HCT116 (cell line): ENCODE measurements at regions not wholly inside any gene's neighbourhood (a gene's known extent, or its start where the extent isn't known, plus 50 kb on each side); places are given as distances from the start of the nearest gene placed in this dataset.

Experiments used
- ATAC-seq: fragments of 200-7000 bp; cut with Tn5 transposase; 2 replicates; pipeline ENCODE4 v1.9.1; 2020; ENCODE audit warnings: mild to moderate bottlenecking, moderate library complexity
- BruUV-seq: library from RNA; stranded (reverse); fragments of 400-500 nt; replicated peaks from 2 replicates; lab custom pipeline; 2021; lab: Mats Ljungman, UMichigan
- CTCF ChIA-PET: fragments of 300-600 bp; sonication (Branson Sonifier 250); formaldehyde crosslinking; loops from one replicate; lab custom pipeline; 2021; ENCODE audit warnings: antibody characterized with exemption; lab: Charles Lee
- POLR2A ChIA-PET: fragments of 300-600, 350-600 bp; sonication (Branson Sonifier 250); formaldehyde crosslinking; loops from one replicate; lab custom pipeline; 2021; ENCODE audit warnings: antibody characterized with exemption; lab: Charles Lee
- RAD21 ChIA-PET, 2 experiments: fragments of 300-600 bp; sonication (Branson Sonifier 250); formaldehyde crosslinking; loops; one replicate each; lab custom pipeline; 2023; ENCODE audit warnings: low total read pairs in 2 of 2; ENCODE audit not compliant: uncharacterized antibody in 2 of 2, unreplicated experiment in 2 of 2, low non-redundant PET in 1 of 2; lab: Charles Lee
- DNase-seq: peaks from one replicate; pipeline ENCODE4 v3.0.0-alpha.2; 2010; ENCODE audit warnings: low read depth, low spot score
- H2AFZ ChIP-seq: fragments of 200-600 bp; shearing (Covaris generic), sonication (generic); 2 replicates; pipeline ENCODE4 v1.6.1; 2017; ENCODE audit warnings: low read depth, mixed run types, mixed read lengths, antibody characterized with exemption, low read length; ENCODE audit not compliant: poor library complexity, severe bottlenecking
- H3K27ac ChIP-seq: 2 replicates; pipeline ENCODE4 v1.5.1; 2012; ENCODE audit warnings: low read depth, low read length
- H3K27me3 ChIP-seq: fragments of 200-600 bp; sonication (generic); 2 replicates; pipeline ENCODE4 v1.6.1; 2016; ENCODE audit warnings: mixed run types, low read length, mixed read lengths; ENCODE audit not compliant: insufficient read depth
- H3K36me3 ChIP-seq, 2 experiments: fragments of 200-500 bp in 1 of 2; fragments of 200-600 bp in 1 of 2; sonication (Bioruptor generic) in 1 of 2; sonication (generic) in 1 of 2; 2 replicates each; pipeline versions ENCODE4 v1.5.1 to v1.6.1; 2014 to 2016; ENCODE audit warnings: low read length in 2 of 2, inconsistent platforms in 1 of 2, mixed read lengths in 1 of 2, mixed run types in 1 of 2; ENCODE audit not compliant: insufficient read depth in 2 of 2, control insufficient read depth in 1 of 2
- H3K4me1 ChIP-seq, 2 experiments: fragments of 200-600 bp in 1 of 2; sonication (generic) in 1 of 2; 2 replicates each; pipeline versions ENCODE4 v1.5.1 to v1.6.1; 2012 to 2017; ENCODE audit warnings: low read length in 2 of 2, inconsistent platforms in 1 of 2, mild to moderate bottlenecking in 1 of 2, mixed read lengths in 1 of 2, mixed run types in 1 of 2, moderate library complexity in 1 of 2; ENCODE audit not compliant: insufficient read depth in 2 of 2, control insufficient read depth in 1 of 2
- H3K4me2 ChIP-seq: fragments of 200-600 bp; sonication (generic); 2 replicates; pipeline ENCODE4 v1.6.1; 2017; ENCODE audit warnings: mixed run types, low read length, mixed read lengths
- H3K4me3 ChIP-seq, 2 experiments: fragments of 200-600 bp in 1 of 2; sonication (generic) in 1 of 2; replicated peaks in 1 of 2; 2 replicates each; pipeline ENCODE4 v1.5.1; 2011 to 2016; ENCODE audit warnings: low read length in 2 of 2, control low read depth in 1 of 2, low read depth in 1 of 2, mild to moderate bottlenecking in 1 of 2, mixed read lengths in 1 of 2, mixed run types in 1 of 2
- H3K79me2 ChIP-seq: fragments of 200-600 bp; sonication (generic); 2 replicates; pipeline ENCODE4 v1.6.1; 2017; ENCODE audit warnings: mild to moderate bottlenecking, mixed run types, low read length, moderate library complexity, mixed read lengths; ENCODE audit not compliant: insufficient read depth
- H3K9ac ChIP-seq: fragments of 200-600 bp; sonication (generic); 2 replicates; pipeline ENCODE4 v1.6.1; 2016; ENCODE audit warnings: low read length, mixed read lengths
- H3K9me2 ChIP-seq: fragments of 200-600 bp; sonication (generic), shearing (Covaris generic); 2 replicates; pipeline ENCODE4 v1.6.1; 2017; ENCODE audit warnings: mixed run types, mild to moderate bottlenecking, moderate library complexity; ENCODE audit not compliant: insufficient read depth
- H3K9me3 ChIP-seq, 2 experiments: fragments of 200-500 bp in 1 of 2; fragments of 200-600 bp in 1 of 2; sonication (Bioruptor generic) in 1 of 2; sonication (generic) in 1 of 2; 2 replicates each; pipeline ENCODE4 v1.6.1; 2014 to 2017; ENCODE audit warnings: low read length in 2 of 2, mixed read lengths in 2 of 2, inconsistent platforms in 1 of 2, low read depth in 1 of 2, mild to moderate bottlenecking in 1 of 2, mixed run types in 1 of 2, moderate library complexity in 1 of 2; ENCODE audit not compliant: control insufficient read depth in 1 of 2, insufficient read depth in 1 of 2
- H4K20me1 ChIP-seq: fragments of 200-600 bp; sonication (generic), shearing (Covaris generic); 2 replicates; pipeline ENCODE4 v1.6.1; 2017; ENCODE audit warnings: mixed run types, mild to moderate bottlenecking, moderate library complexity; ENCODE audit not compliant: insufficient read depth
- CEBPB ChIP-seq: IDR thresholded peaks from 2 replicates; pipeline ENCODE4 v1.6.1; 2012; ENCODE audit warnings: low read depth
- ELF1 ChIP-seq: IDR thresholded peaks from 2 replicates; pipeline ENCODE4 v1.6.1; 2012; ENCODE audit warnings: low read depth, borderline replicate concordance
- EZH2 ChIP-seq: fragments of 200-600 bp; sonication (generic); IDR thresholded peaks from 2 replicates; pipeline ENCODE4 v1.6.1; 2017; ENCODE audit warnings: antibody characterized with exemption, mixed run types
- EZH2phosphoT487 ChIP-seq: fragments of 200-600 bp; IDR thresholded peaks from 2 replicates; pipeline ENCODE4 v1.6.1; 2018; ENCODE audit warnings: antibody characterized with exemption, borderline replicate concordance
- FOSL1 ChIP-seq: IDR thresholded peaks from 2 replicates; pipeline ENCODE4 v1.6.1; 2012; ENCODE audit warnings: low read depth
- MAX ChIP-seq: IDR thresholded peaks from 2 replicates; pipeline ENCODE4 v1.6.1; 2012
- POLR2AphosphoS5 ChIP-seq: IDR thresholded peaks from 2 replicates; pipeline ENCODE4 v1.6.1; 2011; ENCODE audit warnings: mild to moderate bottlenecking, low read depth, low read length, moderate library complexity
- SP1 ChIP-seq: IDR thresholded peaks from 2 replicates; pipeline ENCODE4 v1.6.1; 2012; ENCODE audit warnings: low read depth
- TCF7L2 ChIP-seq: IDR thresholded peaks from 2 replicates; pipeline ENCODE4 v1.7.0; 2011; ENCODE audit warnings: borderline replicate concordance, inconsistent platforms; ENCODE audit not compliant: insufficient read depth, insufficient read length; ENCODE audit errors: extremely low read depth
- YY1 ChIP-seq: IDR thresholded peaks from 2 replicates; pipeline ENCODE4 v1.6.1; 2011; ENCODE audit warnings: low read length, low read depth, moderate library complexity, mild to moderate bottlenecking; ENCODE audit not compliant: insufficient replicate concordance; ENCODE audit errors: extremely low read depth
- ZNF274 ChIP-seq: fragments of 200-500 bp; sonication (Bioruptor generic); IDR thresholded peaks from 2 replicates; pipeline ENCODE4 v1.6.1; 2014; ENCODE audit warnings: mild to moderate bottlenecking, low read depth, low read length, inconsistent platforms
- intact Hi-C: fragments of 100-400 bp; cut with micrococcal nuclease; formaldehyde crosslinking; loops from 2 replicates; pipeline ENCODE4 v1.10.0; 2022
- TF ChIP-seq, protein P1 (sequence below): IDR thresholded peaks from 2 replicates; pipeline ENCODE4 v1.6.1; 2012; ENCODE audit warnings: low read depth

- H3K27ac ChIP-seq: no peak overlapping the region
- BruUV-seq: no TSS peak
Measured at GRCh38 chr5:145124806-145125205, 710.3 kb downstream of the PRELID2 start.

More at GRCh38 chr5:145124806-145125205, 710.3 kb downstream of the PRELID2 start:
- TF ChIP-seq YY1 (no peak), CEBPB (no peak), FOSL1 (no peak), POLR2AphosphoS5 (no peak), ZNF274 (no peak), ELF1 (no peak), SP1 (no peak), MAX (no peak), TCF7L2 (no peak), EZH2 (no peak), EZH2phosphoT487 (no peak)
- TF ChIP-seq, protein P1, sequence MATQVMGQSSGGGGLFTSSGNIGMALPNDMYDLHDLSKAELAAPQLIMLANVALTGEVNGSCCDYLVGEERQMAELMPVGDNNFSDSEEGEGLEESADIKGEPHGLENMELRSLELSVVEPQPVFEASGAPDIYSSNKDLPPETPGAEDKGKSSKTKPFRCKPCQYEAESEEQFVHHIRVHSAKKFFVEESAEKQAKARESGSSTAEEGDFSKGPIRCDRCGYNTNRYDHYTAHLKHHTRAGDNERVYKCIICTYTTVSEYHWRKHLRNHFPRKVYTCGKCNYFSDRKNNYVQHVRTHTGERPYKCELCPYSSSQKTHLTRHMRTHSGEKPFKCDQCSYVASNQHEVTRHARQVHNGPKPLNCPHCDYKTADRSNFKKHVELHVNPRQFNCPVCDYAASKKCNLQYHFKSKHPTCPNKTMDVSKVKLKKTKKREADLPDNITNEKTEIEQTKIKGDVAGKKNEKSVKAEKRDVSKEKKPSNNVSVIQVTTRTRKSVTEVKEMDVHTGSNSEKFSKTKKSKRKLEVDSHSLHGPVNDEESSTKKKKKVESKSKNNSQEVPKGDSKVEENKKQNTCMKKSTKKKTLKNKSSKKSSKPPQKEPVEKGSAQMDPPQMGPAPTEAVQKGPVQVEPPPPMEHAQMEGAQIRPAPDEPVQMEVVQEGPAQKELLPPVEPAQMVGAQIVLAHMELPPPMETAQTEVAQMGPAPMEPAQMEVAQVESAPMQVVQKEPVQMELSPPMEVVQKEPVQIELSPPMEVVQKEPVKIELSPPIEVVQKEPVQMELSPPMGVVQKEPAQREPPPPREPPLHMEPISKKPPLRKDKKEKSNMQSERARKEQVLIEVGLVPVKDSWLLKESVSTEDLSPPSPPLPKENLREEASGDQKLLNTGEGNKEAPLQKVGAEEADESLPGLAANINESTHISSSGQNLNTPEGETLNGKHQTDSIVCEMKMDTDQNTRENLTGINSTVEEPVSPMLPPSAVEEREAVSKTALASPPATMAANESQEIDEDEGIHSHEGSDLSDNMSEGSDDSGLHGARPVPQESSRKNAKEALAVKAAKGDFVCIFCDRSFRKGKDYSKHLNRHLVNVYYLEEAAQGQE: no peak
- H3K4me3 ChIP-seq: no peak overlapping the region
- H3K9ac ChIP-seq: no peak overlapping the region
- H3K36me3 ChIP-seq: no peaks in the 10 kb centered on the region
- H3K79me2 ChIP-seq: no peaks in the 10 kb centered on the region
- no peaks in the 10 kb centered on the region for H4K20me1 ChIP-seq
- RAD21 ChIA-PET: no interaction called here
- POLR2A ChIA-PET: no interaction called here
- H3K4me1 ChIP-seq: no peaks in the 10 kb centered on the region
- ATAC-seq (no peak), DNase-seq (no peak)
- no peaks in the 10 kb centered on the region for H3K9me2 ChIP-seq
- H3K4me2 ChIP-seq: no peak overlapping the region
- CTCF ChIA-PET: no interaction called here
- peaks cover 33% of the 10 kb centered on the region for H3K27me3 ChIP-seq
- no peaks in the 10 kb centered on the region for H3K9me3 ChIP-seq
- H2AFZ ChIP-seq: no peak overlapping the region
- intact Hi-C loops: no loop called here
